Activated naive CD8-positive, alpha-beta T cell treated with anti-CD3 and anti-CD28 coated beads for 36 hours (primary cell): ENCODE measurements at regions not wholly inside any gene's neighbourhood (a gene's known extent, or its start where the extent isn't known, plus 50 kb on each side); places are given as distances from the start of the nearest gene placed in this dataset.

Experiments used
- DNase-seq: peaks from one replicate; pipeline ENCODE4 v3.0.0; 2021
- H3K27ac Mint-ChIP-seq: one replicate; pipeline ENCODE4 v1.8.0; 2022; ENCODE audit warnings: mild to moderate bottlenecking, moderate library complexity, mixed read lengths
- H3K27me3 Mint-ChIP-seq: one replicate; pipeline ENCODE4 v1.8.0; 2022; ENCODE audit warnings: mild to moderate bottlenecking, mixed read lengths
- H3K36me3 Mint-ChIP-seq: one replicate; pipeline ENCODE4 v1.8.0; 2021; ENCODE audit warnings: mild to moderate bottlenecking, mixed read lengths
- H3K4me1 Mint-ChIP-seq: one replicate; pipeline ENCODE4 v1.8.0; 2021; ENCODE audit warnings: mixed read lengths
- H3K4me3 Mint-ChIP-seq: one replicate; pipeline ENCODE4 v1.8.0; 2022; ENCODE audit warnings: mild to moderate bottlenecking, moderate library complexity, mixed read lengths
- H3K9me3 Mint-ChIP-seq: one replicate; pipeline ENCODE4 v1.8.0; 2022; ENCODE audit warnings: mixed read lengths

DNA sequence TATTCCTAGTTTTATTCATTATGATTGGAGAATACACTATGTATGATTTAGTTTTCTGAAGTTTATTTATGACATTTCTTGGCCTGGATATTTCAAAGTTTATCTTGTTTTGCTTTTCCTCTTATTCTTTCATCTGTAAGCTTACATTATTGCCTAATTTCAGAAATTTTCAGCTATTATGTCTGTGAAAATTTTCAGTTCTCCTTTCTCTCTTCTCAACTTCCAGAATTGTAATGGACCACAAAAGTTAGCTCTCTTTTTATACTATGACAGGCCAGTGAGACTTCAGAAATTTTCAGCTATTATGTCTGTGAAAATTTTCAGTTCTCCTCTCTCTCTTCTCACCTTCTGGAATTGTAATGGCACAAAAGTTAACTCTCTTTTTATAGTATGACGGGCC is 97.2 kb upstream of the SCN7A start:
- H3K9me3 Mint-ChIP-seq, result no peaks in the 10 kb centered on the region
- no peaks in the 10 kb centered on the region for H3K4me1 Mint-ChIP-seq
- no peak overlapping the region for H3K4me3 Mint-ChIP-seq
- H3K27ac Mint-ChIP-seq, result no peak overlapping the region
- no peak for DNase-seq
- no peaks in the 10 kb centered on the region for H3K36me3 Mint-ChIP-seq
- H3K27me3 Mint-ChIP-seq, result no peaks in the 10 kb centered on the region

DNA sequence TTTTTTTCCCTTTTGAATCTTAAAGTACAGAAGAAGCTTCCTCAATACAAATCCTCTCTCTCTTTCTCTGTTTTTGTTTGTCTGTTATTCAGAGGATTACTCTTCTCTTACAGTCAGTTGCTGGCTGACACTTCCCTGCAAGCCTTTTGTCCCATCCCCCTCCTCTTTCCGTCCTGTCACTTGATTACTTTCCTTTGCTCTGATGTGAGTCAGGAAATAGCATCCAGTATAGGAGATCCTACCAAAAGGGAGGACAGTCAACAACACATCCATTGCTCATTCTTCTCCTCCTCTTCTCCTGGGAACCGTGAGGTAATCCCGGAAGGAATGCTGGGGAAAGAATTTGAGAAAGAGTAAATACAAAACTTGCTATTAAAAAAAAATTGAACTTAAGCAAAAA is 79.3 kb upstream of the SCN7A start:
- no peaks in the 10 kb centered on the region for H3K9me3 Mint-ChIP-seq
- H3K36me3 Mint-ChIP-seq, result no peaks in the 10 kb centered on the region
- no peak for DNase-seq
- no peak overlapping the region for H3K27ac Mint-ChIP-seq
- no peaks in the 10 kb centered on the region for H3K27me3 Mint-ChIP-seq
- no peak overlapping the region for H3K4me3 Mint-ChIP-seq
- no peaks in the 10 kb centered on the region for H3K4me1 Mint-ChIP-seq

DNA sequence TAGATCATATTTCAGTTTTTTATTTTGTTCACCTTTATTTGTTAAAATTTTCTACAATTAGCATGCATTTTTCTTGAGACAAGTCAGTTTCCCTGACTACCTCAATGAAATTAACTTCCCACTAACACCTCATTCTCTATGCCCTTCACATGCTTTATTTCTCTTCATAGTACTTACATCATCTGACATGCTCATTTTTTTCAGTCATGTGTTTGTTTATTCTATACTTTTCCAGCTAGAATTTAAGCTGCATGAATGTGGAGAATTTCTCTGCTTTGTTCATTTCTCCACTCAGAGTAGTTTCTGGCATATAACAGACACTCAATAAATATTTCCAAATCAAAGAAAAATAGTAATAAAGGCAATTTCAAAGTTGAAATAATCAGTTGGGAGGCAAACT is 78.9 kb upstream of the SCN7A start:
- no peaks in the 10 kb centered on the region for H3K4me1 Mint-ChIP-seq
- H3K36me3 Mint-ChIP-seq, result no peaks in the 10 kb centered on the region
- no peak overlapping the region for H3K4me3 Mint-ChIP-seq
- no peaks in the 10 kb centered on the region for H3K9me3 Mint-ChIP-seq
- no peaks in the 10 kb centered on the region for H3K27me3 Mint-ChIP-seq
- DNase-seq, result no peak
- no peak overlapping the region for H3K27ac Mint-ChIP-seq

DNA sequence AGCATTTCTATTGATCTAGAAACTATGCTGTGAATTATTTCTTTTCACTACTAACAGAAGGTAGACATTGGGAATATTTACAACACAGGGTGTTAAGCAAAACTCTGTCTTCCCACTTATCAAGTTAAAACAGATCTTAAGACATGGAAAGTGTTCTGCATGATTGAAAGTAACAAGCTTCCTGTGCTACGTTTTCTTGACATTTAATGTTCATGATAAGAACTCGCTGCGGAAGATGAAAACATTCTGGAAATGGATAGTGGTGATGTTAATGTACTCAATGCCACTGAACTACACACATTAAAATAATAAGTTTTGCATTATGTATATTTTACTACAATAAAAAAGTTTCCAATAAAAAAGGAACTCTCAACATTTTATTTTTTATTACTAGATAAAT is 74.4 kb upstream of the SCN7A start:
- peaks cover 9% of the 10 kb centered on the region for H3K27me3 Mint-ChIP-seq
- no peak overlapping the region for H3K27ac Mint-ChIP-seq
- no peaks in the 10 kb centered on the region for H3K36me3 Mint-ChIP-seq
- no peak overlapping the region for H3K4me3 Mint-ChIP-seq
- DNase-seq, result no peak
- no peaks in the 10 kb centered on the region for H3K4me1 Mint-ChIP-seq
- H3K9me3 Mint-ChIP-seq, result no peaks in the 10 kb centered on the region

DNA sequence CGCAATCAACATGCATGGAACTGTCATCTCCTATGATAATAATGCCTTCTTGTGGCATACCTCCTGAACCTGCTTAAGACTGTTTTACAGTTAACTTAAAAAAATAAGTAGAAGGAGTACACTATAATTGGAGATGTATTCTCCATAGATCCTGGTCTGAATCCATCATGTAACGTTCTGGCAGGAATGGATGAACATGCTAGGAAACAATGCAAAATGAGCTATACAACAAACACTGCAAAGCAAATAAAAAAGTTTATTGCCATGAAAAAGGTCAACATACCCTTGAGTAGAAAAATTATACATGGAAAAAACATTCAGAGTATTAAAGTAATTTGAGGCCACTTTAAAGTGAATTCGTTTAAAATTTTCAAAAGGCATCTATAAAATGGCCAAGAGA is 71.5 kb upstream of the SCN7A start:
- H3K4me1 Mint-ChIP-seq, result no peaks in the 10 kb centered on the region
- DNase-seq, result no peak
- H3K36me3 Mint-ChIP-seq, result no peaks in the 10 kb centered on the region
- H3K27ac Mint-ChIP-seq, result no peak overlapping the region
- H3K27me3 Mint-ChIP-seq, result peaks cover 9% of the 10 kb centered on the region
- H3K4me3 Mint-ChIP-seq, result no peak overlapping the region
- no peaks in the 10 kb centered on the region for H3K9me3 Mint-ChIP-seq

DNA sequence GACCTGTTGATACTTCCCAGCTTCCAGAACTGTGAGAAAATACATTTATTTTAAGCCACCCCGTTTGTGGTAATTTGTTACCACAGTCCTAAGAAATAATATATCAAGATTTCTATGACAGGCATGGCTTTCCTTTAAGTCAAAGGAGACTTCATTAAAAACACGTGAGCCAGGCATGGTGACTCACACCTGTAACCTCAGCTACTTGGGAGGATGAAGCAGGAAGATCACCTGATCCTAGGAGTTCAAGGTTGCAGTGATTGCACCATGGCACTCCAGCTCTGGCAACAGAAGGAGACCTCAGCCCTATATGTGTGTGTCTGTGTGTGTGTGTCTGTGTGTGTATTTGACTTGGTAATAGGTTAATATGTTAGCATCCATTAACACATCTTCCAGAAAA is 69.8 kb upstream of the SCN7A start:
- no peak overlapping the region for H3K27ac Mint-ChIP-seq
- no peaks in the 10 kb centered on the region for H3K36me3 Mint-ChIP-seq
- no peak overlapping the region for H3K4me3 Mint-ChIP-seq
- H3K4me1 Mint-ChIP-seq, result no peaks in the 10 kb centered on the region
- H3K9me3 Mint-ChIP-seq, result no peaks in the 10 kb centered on the region
- H3K27me3 Mint-ChIP-seq, result peaks cover 9% of the 10 kb centered on the region
- DNase-seq, result no peak

DNA sequence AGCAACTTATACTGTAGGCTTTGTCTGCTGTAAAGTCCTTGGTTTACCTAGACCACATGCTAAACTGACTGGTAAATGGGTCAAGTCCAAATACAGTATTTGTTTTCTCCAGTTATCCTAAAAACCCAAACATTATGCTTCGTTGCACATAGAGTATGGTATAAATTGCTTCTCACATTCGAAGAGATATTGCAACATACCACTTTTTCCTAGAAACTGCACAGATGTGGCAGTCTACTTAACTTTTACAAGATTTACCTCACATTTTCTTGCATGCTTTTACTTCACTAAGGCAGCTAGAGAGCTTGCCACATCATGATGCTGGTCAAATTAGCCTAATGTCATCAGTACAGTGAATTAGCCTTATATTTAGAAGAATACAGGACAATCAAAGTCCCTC is 66.0 kb upstream of the SCN7A start:
- Mint-ChIP-seq H3K27me3 (peaks cover 7% of the 10 kb centered on the region), H3K4me3 (no peak overlapping the region), H3K36me3 (no peaks in the 10 kb centered on the region), H3K27ac (no peak overlapping the region), H3K9me3 (no peaks in the 10 kb centered on the region), H3K4me1 (no peaks in the 10 kb centered on the region)
- DNase-seq, result no peak

DNA sequence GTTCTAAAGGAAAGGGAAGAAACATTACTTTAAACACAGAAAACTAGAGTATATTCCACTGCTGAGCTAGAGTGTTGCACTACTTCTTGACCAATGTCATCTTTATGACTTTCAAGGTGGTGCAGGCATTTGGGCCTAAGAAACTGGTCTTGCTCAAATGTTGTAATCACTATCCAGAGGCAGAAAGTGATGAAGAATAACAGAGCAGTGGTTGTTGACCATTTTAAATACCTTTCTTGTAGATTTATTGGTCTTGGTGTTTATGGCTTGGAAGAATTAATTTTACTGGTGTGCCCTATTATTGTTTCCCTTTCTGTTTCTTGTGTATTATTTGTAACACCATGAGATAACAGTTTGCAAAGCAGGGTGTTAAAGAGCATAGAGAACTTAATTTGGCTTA is 56.9 kb upstream of the SCN7A start:
- Mint-ChIP-seq H3K27ac (no peak overlapping the region), H3K4me1 (no peaks in the 10 kb centered on the region), H3K27me3 (no peaks in the 10 kb centered on the region), H3K9me3 (peaks cover 1% of the 10 kb centered on the region), H3K4me3 (no peak overlapping the region), H3K36me3 (no peaks in the 10 kb centered on the region)
- no peak for DNase-seq

DNA sequence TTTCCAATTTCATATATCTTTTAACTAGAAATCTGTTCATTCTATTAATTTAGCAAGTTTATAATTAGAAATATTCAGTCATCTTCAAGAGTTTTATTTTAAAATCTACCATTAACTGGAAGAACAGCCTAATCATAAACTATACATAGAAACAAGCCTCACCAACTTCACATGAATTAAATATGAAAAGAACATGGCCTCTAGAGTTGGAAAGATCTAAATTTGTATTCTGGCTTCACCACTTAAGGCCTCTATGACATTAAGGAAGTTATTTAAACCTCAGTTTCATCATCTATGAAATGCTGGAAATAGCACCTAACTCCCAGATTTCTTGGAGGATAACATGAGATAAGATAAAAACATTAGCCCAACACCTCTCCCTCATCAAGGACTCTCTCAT is 51.4 kb upstream of the SCN7A start:
- Mint-ChIP-seq H3K27me3 (no peaks in the 10 kb centered on the region), H3K27ac (no peak overlapping the region), H3K36me3 (no peaks in the 10 kb centered on the region), H3K4me3 (no peak overlapping the region), H3K4me1 (no peaks in the 10 kb centered on the region), H3K9me3 (no peaks in the 10 kb centered on the region)
- no peak for DNase-seq
